HAP-1 (cell line): ENCODE measurements at regions not wholly inside any gene's neighbourhood (a gene's known extent, or its start where the extent isn't known, plus 50 kb on each side); places are given as distances from the start of the nearest gene placed in this dataset.
"Not testable (repeated sequence)": the region's sequence is repeated elsewhere in the genome, so short reads cannot be mapped to it uniquely, and the experiment has no call there.

Experiments used
- DNase-seq, 2 experiments: peaks; one replicate each; pipeline ENCODE4 v3.0.0-alpha.2; 2016 to 2020; ENCODE audit warnings: low spot score in 2 of 2
- H3K27me3 ChIP-seq: fragments of 250-450 bp; sonication (Bioruptor Pico); 2 replicates; pipeline ENCODE4 v1.5.1; 2020; ENCODE audit warnings: low read depth, mild to moderate bottlenecking, moderate library complexity
- H3K36me3 ChIP-seq: fragments of 250-450 bp; sonication (Bioruptor Pico); replicated peaks from 2 replicates; pipeline ENCODE4 v1.5.1; 2020; ENCODE audit warnings: mild to moderate bottlenecking
- H3K4me1 ChIP-seq: fragments of 250-450 bp; sonication (Bioruptor Pico); 2 replicates; pipeline ENCODE4 v1.5.1; 2020; ENCODE audit warnings: mild to moderate bottlenecking
- H3K4me3 ChIP-seq: fragments of 250-450 bp; sonication (Bioruptor Pico); 2 replicates; pipeline ENCODE4 v1.5.1; 2020; ENCODE audit warnings: mild to moderate bottlenecking, moderate library complexity
- H3K9me3 ChIP-seq: fragments of 250-450 bp; sonication (Bioruptor Pico); 2 replicates; pipeline ENCODE4 v1.5.1; 2020; ENCODE audit warnings: mild to moderate bottlenecking, moderate library complexity
- in situ Hi-C: fragments of 300-500 bp; cut with MboI; formaldehyde crosslinking; loops from 3 replicates; pipeline ENCODE4 v1.14.3; 2020; ENCODE audit warnings: low sequenced_read_pairs, inconsistent platforms, mixed read lengths

GRCh38 chr3:76533710-76534109, 506.2 kb upstream of the ROBO2 start:
- DNase-seq, in situ Hi-C loops: not testable (repeated sequence)

DNA sequence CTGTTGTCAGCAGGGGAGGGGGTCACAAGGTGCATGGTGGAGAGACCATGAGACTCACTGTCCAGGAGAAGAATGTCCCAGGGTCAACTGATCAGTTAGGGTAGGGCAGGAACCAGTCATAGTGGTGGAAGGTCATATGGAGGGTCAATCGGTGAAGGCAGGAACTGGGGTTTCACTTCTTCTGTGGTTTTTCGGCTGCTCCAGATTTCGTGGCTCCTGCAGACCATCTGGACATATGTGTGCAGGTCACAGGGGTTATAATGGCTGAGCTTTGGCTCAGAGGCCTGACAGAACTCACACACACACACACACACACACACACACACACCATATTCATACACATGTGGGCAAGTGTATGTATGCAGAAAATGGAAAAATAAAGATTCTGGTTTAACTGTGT, 502.0 kb upstream of the ROBO2 start:
- H3K27me3 ChIP-seq, H3K9me3 ChIP-seq, H3K4me1 ChIP-seq, DNase-seq, H3K36me3 ChIP-seq, H3K4me3 ChIP-seq, in situ Hi-C loops: not testable (repeated sequence)

More at GRCh38 chr3:76533710-76534109, 506.2 kb upstream of the ROBO2 start:
- H3K27me3 ChIP-seq, H3K36me3 ChIP-seq, H3K9me3 ChIP-seq, H3K4me1 ChIP-seq, H3K4me3 ChIP-seq: not testable (repeated sequence)

- Histone ChIP-seq H3K36me3 (no peaks in the 10 kb centered on the region), H3K9me3 (no peaks in the 10 kb centered on the region), H3K27me3 (no peaks in the 10 kb centered on the region), H3K4me1 (no peaks in the 10 kb centered on the region), H3K4me3 (no peak overlapping the region)
- in situ Hi-C loops, result no loop called here
- DNase-seq, result no peak
Observed at GRCh38 chr3:76547674-76548073, 492.2 kb upstream of the ROBO2 start.

DNA sequence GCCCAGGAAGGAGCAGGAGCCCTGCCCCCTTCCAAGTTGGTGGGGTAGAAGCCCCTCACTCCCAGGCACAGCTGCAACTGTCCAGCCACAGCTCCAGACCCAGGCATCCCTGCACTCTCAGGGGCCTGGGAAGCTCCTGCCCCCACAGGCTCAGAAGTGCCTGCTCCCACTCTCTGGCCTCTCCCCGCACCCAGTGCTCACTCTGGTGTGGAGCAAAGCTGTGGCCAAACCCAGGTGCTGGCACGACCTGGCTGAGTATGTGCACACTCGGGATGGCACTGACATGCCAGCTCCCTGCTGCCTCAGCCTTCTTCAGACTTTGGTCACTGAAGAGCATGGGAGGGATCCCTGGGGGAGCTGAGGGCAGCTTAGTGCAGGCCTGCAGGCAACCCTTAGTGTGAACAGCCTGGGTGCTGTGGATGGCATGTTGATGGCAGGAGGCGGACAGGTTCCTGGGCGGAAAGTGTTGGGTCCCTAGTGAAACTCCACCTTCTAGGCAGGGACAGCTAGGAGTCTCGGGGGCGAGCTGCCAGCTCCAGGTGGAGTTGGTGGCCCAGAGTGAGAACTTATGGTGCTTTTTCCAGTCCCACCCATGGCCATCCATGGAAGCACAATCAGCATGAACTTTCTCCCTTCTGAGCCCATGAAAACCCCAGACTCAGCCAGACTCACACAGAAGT, 489.2 kb upstream of the ROBO2 start:
- no peaks in the 10 kb centered on the region for H3K4me1 ChIP-seq
- no peaks in the 10 kb centered on the region for H3K36me3 ChIP-seq
- no peaks in the 10 kb centered on the region for H3K27me3 ChIP-seq
- DNase-seq, result no peak
- in situ Hi-C loops, result loop anchor here (25.0 kb wide), 1 partner anchor 513 kb away; no protein-coding TSS in a partner anchor
- H3K4me3 ChIP-seq, result no peak overlapping the region
- no peaks in the 10 kb centered on the region for H3K9me3 ChIP-seq

DNA sequence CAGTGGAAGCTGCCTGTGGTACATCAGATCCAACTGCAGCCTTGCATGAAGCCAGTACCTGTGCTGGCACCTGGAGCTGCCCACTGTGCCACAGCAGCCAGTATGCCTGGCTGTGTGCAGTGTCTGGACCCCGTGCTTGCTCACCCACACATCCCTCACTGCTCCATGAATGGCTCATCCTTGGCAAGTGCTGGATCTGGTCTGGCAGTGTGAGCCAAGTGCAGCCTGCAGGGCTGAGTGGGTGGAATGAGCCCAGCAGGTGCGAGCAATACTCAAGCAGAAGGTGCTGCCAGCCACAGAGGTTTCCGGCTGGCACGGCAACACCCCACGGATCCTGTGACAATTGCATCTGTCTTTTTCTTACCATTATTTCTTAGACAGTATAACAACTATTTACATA, 488.2 kb upstream of the ROBO2 start:
- Histone ChIP-seq H3K9me3 (no peaks in the 10 kb centered on the region), H3K27me3 (no peaks in the 10 kb centered on the region), H3K36me3 (no peaks in the 10 kb centered on the region), H3K4me1 (no peaks in the 10 kb centered on the region), H3K4me3 (no peak overlapping the region)
- DNase-seq, result no peak
- in situ Hi-C loops, result loop anchor here (25.0 kb wide), 1 partner anchor 514 kb away; no protein-coding TSS in a partner anchor

DNA sequence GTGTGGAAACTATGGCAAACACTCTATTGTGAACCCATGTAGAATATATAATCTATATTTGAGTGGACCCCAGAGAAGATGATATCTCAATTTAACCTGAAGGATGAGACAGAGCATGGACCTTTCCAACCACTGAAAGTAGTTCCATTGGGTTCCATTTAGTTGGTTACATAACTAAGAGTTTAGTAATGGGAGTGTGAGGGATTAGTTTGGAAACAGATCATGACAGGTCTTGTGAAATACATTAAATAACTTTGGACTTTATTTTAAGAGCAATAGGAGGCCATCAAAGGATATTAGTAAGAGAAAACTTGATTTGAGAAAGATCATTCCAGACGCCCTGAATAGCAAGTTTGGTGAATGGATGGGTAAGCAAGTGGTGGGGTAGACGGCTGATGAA, 487.2 kb upstream of the ROBO2 start:
- in situ Hi-C loops, result loop anchor here (25.0 kb wide), 1 partner anchor 515 kb away; no protein-coding TSS in a partner anchor
- H3K4me1 ChIP-seq, result no peaks in the 10 kb centered on the region
- no peaks in the 10 kb centered on the region for H3K36me3 ChIP-seq
- DNase-seq, result no peak
- H3K4me3 ChIP-seq, result no peak overlapping the region
- no peaks in the 10 kb centered on the region for H3K27me3 ChIP-seq
- no peaks in the 10 kb centered on the region for H3K9me3 ChIP-seq

- DNase-seq, result no peak
- no peaks in the 10 kb centered on the region for H3K36me3 ChIP-seq
- in situ Hi-C loops, result loop anchor here (25.0 kb wide), 1 partner anchor 517 kb away; no protein-coding TSS in a partner anchor
- H3K4me3 ChIP-seq, result no peak overlapping the region
- no peaks in the 10 kb centered on the region for H3K27me3 ChIP-seq
- H3K9me3 ChIP-seq, result no peaks in the 10 kb centered on the region
- no peaks in the 10 kb centered on the region for H3K4me1 ChIP-seq
Observed at GRCh38 chr3:76554707-76555106, 485.2 kb upstream of the ROBO2 start.

- H3K4me1 ChIP-seq, result no peaks in the 10 kb centered on the region
- H3K4me3 ChIP-seq, result no peak overlapping the region
- no peaks in the 10 kb centered on the region for H3K36me3 ChIP-seq
- no peaks in the 10 kb centered on the region for H3K27me3 ChIP-seq
- DNase-seq, result peak in 1 of 2 experiments; percentile 19
- no peaks in the 10 kb centered on the region for H3K9me3 ChIP-seq
- in situ Hi-C loops, result loop anchor here (25.0 kb wide), 1 partner anchor 524 kb away; no protein-coding TSS in a partner anchor
Observed at GRCh38 chr3:76561494-76562236, 478.2 kb upstream of the ROBO2 start.

DNA sequence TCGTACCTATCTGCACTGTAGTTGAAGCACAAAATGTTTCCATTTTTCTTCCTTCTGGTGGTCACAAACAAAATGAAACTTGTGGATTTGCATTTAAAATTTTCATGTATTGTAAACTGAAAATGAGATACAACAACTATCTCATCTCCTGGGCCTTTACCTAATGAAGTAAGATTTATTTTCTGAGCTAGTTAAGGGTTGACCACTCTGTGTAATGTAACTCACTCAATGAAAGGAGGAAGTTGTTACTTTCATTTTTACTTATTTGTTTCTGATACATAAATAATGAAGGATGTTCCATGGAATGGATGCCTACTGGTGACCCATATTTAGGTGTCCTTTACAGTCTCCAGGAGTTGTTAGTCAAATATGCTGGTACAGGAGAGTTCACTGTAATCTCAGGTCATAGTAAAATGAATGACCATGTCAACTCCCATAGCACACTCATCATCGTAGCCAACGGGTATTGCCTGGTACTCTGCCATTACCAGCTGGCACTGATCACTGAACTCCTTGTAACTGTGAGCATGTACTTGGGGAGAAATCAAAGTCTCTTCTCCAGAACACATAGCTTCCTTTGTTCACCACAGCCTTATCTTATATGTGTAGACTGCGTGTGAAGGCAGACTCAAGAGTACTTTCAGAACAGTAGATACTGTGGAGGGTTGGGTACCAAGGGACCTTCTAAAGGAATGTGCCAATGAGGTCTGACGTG, 474.2 kb upstream of the ROBO2 start:
- no peak for DNase-seq
- Histone ChIP-seq H3K4me1 (no peaks in the 10 kb centered on the region), H3K4me3 (no peak overlapping the region), H3K27me3 (no peaks in the 10 kb centered on the region), H3K9me3 (no peaks in the 10 kb centered on the region), H3K36me3 (no peaks in the 10 kb centered on the region)
- in situ Hi-C loops, result loop anchor here (25.0 kb wide), 1 partner anchor 528 kb away; no protein-coding TSS in a partner anchor

DNA sequence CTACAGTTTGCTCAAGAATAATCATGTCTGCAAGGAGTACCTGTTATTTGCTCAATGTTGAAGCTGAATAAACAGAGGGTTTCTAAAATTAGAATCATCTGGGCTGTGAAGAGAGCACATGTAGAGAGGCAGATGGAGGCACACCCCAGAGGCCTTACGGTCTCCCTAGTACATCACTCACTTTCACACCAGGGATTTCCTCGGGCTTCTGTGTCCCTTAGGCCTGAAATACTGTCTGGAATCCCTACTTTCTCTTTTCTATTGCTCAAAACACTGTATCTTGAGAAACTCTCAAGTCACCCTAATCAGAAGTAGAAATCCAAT, 473.7 kb upstream of the ROBO2 start:
- Histone ChIP-seq H3K27me3 (no peaks in the 10 kb centered on the region), H3K4me1 (no peaks in the 10 kb centered on the region), H3K9me3 (no peaks in the 10 kb centered on the region), H3K4me3 (no peak overlapping the region), H3K36me3 (no peaks in the 10 kb centered on the region)
- no peak for DNase-seq
- in situ Hi-C loops, result loop anchor here (25.0 kb wide), 1 partner anchor 529 kb away; no protein-coding TSS in a partner anchor

GRCh38 chr3:76566904-76567303, 473.0 kb upstream of the ROBO2 start:
- H3K4me1 ChIP-seq, result no peaks in the 10 kb centered on the region
- no peak overlapping the region for H3K4me3 ChIP-seq
- H3K9me3 ChIP-seq, result no peaks in the 10 kb centered on the region
- no peaks in the 10 kb centered on the region for H3K36me3 ChIP-seq
- no peak for DNase-seq
- in situ Hi-C loops, result loop anchor here (25.0 kb wide), 1 partner anchor 530 kb away; no protein-coding TSS in a partner anchor
- H3K27me3 ChIP-seq, result no peaks in the 10 kb centered on the region

DNA sequence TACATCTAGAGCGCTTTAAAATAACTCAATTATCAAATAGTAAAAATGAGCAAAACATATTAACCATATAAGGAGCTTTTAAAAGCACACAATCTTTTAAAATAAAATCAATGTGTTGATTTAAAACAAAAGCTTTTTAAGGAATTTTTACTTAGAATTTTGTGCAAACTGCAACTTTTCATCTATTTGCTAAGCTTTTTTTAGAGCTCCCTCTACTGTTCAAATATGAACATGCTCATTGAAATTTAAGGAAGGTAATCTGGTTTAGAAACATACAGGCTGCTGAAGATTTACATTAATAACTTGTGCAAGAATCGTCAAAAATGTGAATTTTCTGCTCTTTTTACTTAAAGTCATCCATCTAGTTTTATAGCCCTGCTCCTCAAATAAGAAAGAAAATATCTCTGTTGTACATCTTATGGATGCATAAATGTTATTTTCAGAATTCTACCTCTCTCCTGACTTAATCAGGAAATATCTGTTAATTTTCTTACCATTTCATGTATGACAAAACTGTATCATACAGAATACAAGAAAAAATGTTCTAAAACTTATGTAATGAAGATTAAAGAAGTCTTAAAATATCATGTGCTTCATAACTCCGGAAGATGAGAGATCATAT, 469.4 kb upstream of the ROBO2 start:
- no peak overlapping the region for H3K4me3 ChIP-seq
- H3K9me3 ChIP-seq, result no peaks in the 10 kb centered on the region
- H3K27me3 ChIP-seq, result no peaks in the 10 kb centered on the region
- in situ Hi-C loops, result loop anchor here (25.0 kb wide), 1 partner anchor 533 kb away; no protein-coding TSS in a partner anchor
- peak in 1 of 2 experiments; percentile 32 for DNase-seq
- peaks cover 6% of the 10 kb centered on the region; the same call in 1 of the 2 replicates for H3K4me1 ChIP-seq
- no peaks in the 10 kb centered on the region for H3K36me3 ChIP-seq

GRCh38 chr3:76576201-76576600, 463.7 kb upstream of the ROBO2 start:
- in situ Hi-C loops, result no loop called here
- Histone ChIP-seq H3K36me3 (no peaks in the 10 kb centered on the region), H3K4me3 (no peak overlapping the region), H3K27me3 (no peaks in the 10 kb centered on the region), H3K9me3 (no peaks in the 10 kb centered on the region), H3K4me1 (peaks cover 6% of the 10 kb centered on the region; the same call in 1 of the 2 replicates)
- no peak for DNase-seq
